IMR-90 (cell line): ENCODE measurements at regions not wholly inside any gene's neighbourhood (a gene's known extent, or its start where the extent isn't known, plus 50 kb on each side); places are given as distances from the start of the nearest gene placed in this dataset.

ENCODE experiments used
- ATAC-seq: fragments of 200-7000 bp; cut with Tn5 transposase; 2 replicates; pipeline ENCODE4 v1.9.1; 2020; ENCODE audit warnings: low read depth, mild to moderate bottlenecking, moderate library complexity
- BruUV-seq: library from RNA; stranded (reverse); fragments of 400-500 nt; replicated peaks from 2 replicates; lab custom pipeline; 2021; lab: Mats Ljungman, UMichigan
- CTCF ChIA-PET: fragments of 300-600 bp; formaldehyde crosslinking; extraction: SDS; loops from one replicate; lab custom pipeline; 2021; ENCODE audit warnings: antibody characterized with exemption; lab: Yijun Ruan, JAX
- POLR2A ChIA-PET: fragments of 300-600 bp; sonication (Branson Sonifier 250); formaldehyde crosslinking; loops from one replicate; lab custom pipeline; 2022; ENCODE audit warnings: antibody characterized with exemption; ENCODE audit not compliant: unreplicated experiment; lab: Charles Lee
- DNase-seq: peaks from one replicate; pipeline ENCODE4 v3.0.0; 2013
- H2AFZ ChIP-seq: replicated peaks from 2 replicates; pipeline ENCODE3; 2013; ENCODE audit warnings: low read length, mild to moderate bottlenecking; ENCODE audit not compliant: poor library complexity
- H2AK5ac ChIP-seq: 2 replicates; pipeline ENCODE4 v1.6.1; 2013; ENCODE audit warnings: low read depth, low read length, inconsistent platforms
- H2AK9ac ChIP-seq: replicated peaks from 2 replicates; pipeline ENCODE3; 2013; ENCODE audit warnings: mild to moderate bottlenecking, low read depth, low read length, moderate library complexity; ENCODE audit not compliant: poor library complexity
- H2BK120ac ChIP-seq: 2 replicates; pipeline ENCODE4 v1.6.1; 2013; ENCODE audit warnings: low read depth, low read length, inconsistent platforms
- H2BK15ac ChIP-seq: 3 replicates; pipeline ENCODE4 v1.6.1; 2013; ENCODE audit warnings: low read depth, low read length, inconsistent platforms
- H2BK20ac ChIP-seq: 2 replicates; pipeline ENCODE4 v1.6.1; 2013; ENCODE audit warnings: low read depth, mild to moderate bottlenecking, inconsistent platforms, low read length, moderate library complexity
- H2BK5ac ChIP-seq: 2 replicates; pipeline ENCODE4 v1.6.1; 2013; ENCODE audit warnings: mild to moderate bottlenecking, low read depth, low read length, inconsistent platforms; ENCODE audit not compliant: poor library complexity, severe bottlenecking
- H3K14ac ChIP-seq: replicated peaks from 2 replicates; pipeline ENCODE4 v1.6.1; 2013; ENCODE audit warnings: low read depth, low read length, inconsistent platforms
- H3K18ac ChIP-seq: 2 replicates; pipeline ENCODE4 v1.6.1; 2013; ENCODE audit warnings: low read depth, low read length, control low read depth
- H3K23ac ChIP-seq: 2 replicates; pipeline ENCODE4 v1.6.1; 2013; ENCODE audit warnings: low read depth, low read length, inconsistent platforms
- H3K27ac ChIP-seq: 2 replicates; pipeline ENCODE4 v1.5.1; 2013; ENCODE audit warnings: mild to moderate bottlenecking, control low read depth, low read length; ENCODE audit not compliant: insufficient read depth
- H3K27me3 ChIP-seq: 2 replicates; pipeline ENCODE4 v1.6.1; 2013; ENCODE audit warnings: low read length; ENCODE audit not compliant: control insufficient read depth, insufficient read depth
- H3K36me3 ChIP-seq: 2 replicates; pipeline ENCODE4 v1.6.1; 2013; ENCODE audit warnings: low read length, mixed read lengths; ENCODE audit not compliant: control insufficient read depth, insufficient read depth
- H3K4ac ChIP-seq: 2 replicates; pipeline ENCODE4 v1.6.1; 2013; ENCODE audit warnings: low read depth, low read length, inconsistent platforms
- H3K4me1 ChIP-seq: 2 replicates; pipeline ENCODE4 v1.6.1; 2013; ENCODE audit warnings: low read length, mixed read lengths; ENCODE audit not compliant: control insufficient read depth, insufficient read depth
- H3K4me2 ChIP-seq: 2 replicates; pipeline ENCODE4 v1.6.1; 2013; ENCODE audit warnings: low read depth, mild to moderate bottlenecking, control low read depth, low read length, moderate library complexity
- H3K4me3 ChIP-seq: 2 replicates; pipeline ENCODE4 v1.5.1; 2013; ENCODE audit warnings: low read depth, mild to moderate bottlenecking, control low read depth, low read length, moderate library complexity; ENCODE audit not compliant: insufficient read depth
- H3K56ac ChIP-seq: 2 replicates; pipeline ENCODE4 v1.6.1; 2013; ENCODE audit warnings: low read length, inconsistent platforms; ENCODE audit not compliant: insufficient read depth; ENCODE audit errors: extremely low read depth
- H3K79me1 ChIP-seq, 2 experiments: 2 replicates each; pipeline ENCODE4 v1.6.1; 2013; ENCODE audit warnings: low read length in 2 of 2, inconsistent platforms in 1 of 2, low read depth in 1 of 2
- H3K9ac ChIP-seq: 2 replicates; pipeline ENCODE4 v1.6.1; 2013; ENCODE audit warnings: low read depth, low read length, control low read depth
- H3K9me1 ChIP-seq: 2 replicates; pipeline ENCODE4 v1.6.1; 2013; ENCODE audit warnings: low read length, inconsistent platforms; ENCODE audit not compliant: insufficient read depth
- H3K9me3 ChIP-seq: 2 replicates; pipeline ENCODE4 v1.6.1; 2013; ENCODE audit warnings: low read length; ENCODE audit not compliant: control insufficient read depth, insufficient read depth
- H4K20me1 ChIP-seq: 2 replicates; pipeline ENCODE4 v1.6.1; 2013; ENCODE audit warnings: low read length, inconsistent platforms; ENCODE audit not compliant: insufficient read depth
- H4K5ac ChIP-seq: 2 replicates; pipeline ENCODE4 v1.6.1; 2013; ENCODE audit warnings: mild to moderate bottlenecking, low read depth, low read length, control low read depth
- H4K8ac ChIP-seq, 2 experiments: 2 replicates each; pipeline ENCODE4 v1.6.1; 2013; ENCODE audit warnings: low read depth in 2 of 2, low read length in 2 of 2, control low read depth in 1 of 2, inconsistent platforms in 1 of 2
- H4K91ac ChIP-seq: 2 replicates; pipeline ENCODE4 v1.6.1; 2013; ENCODE audit warnings: low read depth, low read length, inconsistent platforms; ENCODE audit not compliant: insufficient read depth
- RFX5 ChIP-seq: IDR thresholded peaks from 2 replicates; pipeline ENCODE4 v1.8.0; 2012; ENCODE audit warnings: low read depth, mild to moderate bottlenecking, low read length, moderate library complexity
- WGBS, 2 experiments: methylation state at CpG; one replicate each; pipeline versions ENCODE4 v1.1.5 to v1.1.7; 2013; ENCODE audit warnings: missing lambda C conversion rate in 2 of 2; ENCODE audit not compliant: insufficient read length in 1 of 2; ENCODE audit errors: extremely low coverage in 2 of 2; 5-methylcytosine and 5-hydroxymethylcytosine counted together
- dilution Hi-C: fragments of 300-500 bp; cut with HindIII; formaldehyde crosslinking; loops from one replicate; pipeline ENCODE4 v1.14.3; 2018; ENCODE audit warnings: low sequenced_read_pairs; ENCODE audit not compliant: unreplicated experiment
- in situ Hi-C: fragments of 300-500 bp; cut with MboI; formaldehyde crosslinking; loops from 3 replicates; pipeline ENCODE4 v1.14.3; 2019; ENCODE audit warnings: low sequenced_read_pairs, inconsistent platforms, mixed read lengths
- intact Hi-C: fragments of 100-400 bp; cut with micrococcal nuclease; formaldehyde crosslinking; loops from 2 replicates; pipeline ENCODE4 v1.10.0; 2022

DNA sequence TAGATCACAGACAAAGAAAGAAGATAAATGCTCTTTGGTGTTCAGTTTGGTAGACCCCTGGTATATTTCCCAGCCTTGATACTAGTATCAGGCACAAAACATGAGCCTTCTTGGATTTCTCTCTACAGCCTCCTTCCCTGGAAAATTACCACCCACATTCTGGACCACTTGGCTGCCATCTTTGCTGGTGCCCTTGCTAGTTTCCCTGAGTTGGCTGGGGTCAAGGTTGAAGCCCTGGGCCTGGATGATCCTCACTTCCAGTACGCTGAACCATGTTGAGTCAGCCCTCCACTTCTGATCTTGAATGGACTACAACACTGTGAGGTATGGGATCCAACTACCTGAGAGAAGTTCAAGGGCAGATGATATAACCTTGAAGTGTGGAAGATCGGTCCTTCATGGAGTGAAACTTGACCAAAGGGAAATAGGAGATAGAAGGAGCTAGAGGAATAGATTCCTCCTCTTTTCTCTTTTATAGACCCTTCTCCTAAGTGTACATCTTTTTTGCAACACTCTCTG, 501.4 kb downstream of the TMEM114 start:
- no CpG with 5 or more reads among the region's 2 CpGs for WGBS, 2 experiments
- CTCF ChIA-PET, result no interaction called here

More for the DNA sequence above, 501.4 kb downstream of the TMEM114 start:
- Histone ChIP-seq H4K20me1 (no peaks in the 10 kb centered on the region), H2AFZ (no peak overlapping the region), H3K9me1 (no peaks in the 10 kb centered on the region), H2AK9ac (no peak overlapping the region), H4K8ac (no peak overlapping the region), H2BK15ac (no peak overlapping the region), H4K5ac (no peak overlapping the region), H3K36me3 (no peaks in the 10 kb centered on the region), H3K79me1 (no peaks in the 10 kb centered on the region), H2BK120ac (no peak overlapping the region), H3K4me3 (no peak overlapping the region), H3K27ac (no peak overlapping the region), H3K14ac (no peak overlapping the region), H3K9ac (no peak overlapping the region), H2BK20ac (no peak overlapping the region), H3K23ac (no peak overlapping the region), H3K4me2 (no peak overlapping the region), H3K56ac (no peak overlapping the region), H3K4ac (no peak overlapping the region), H3K4me1 (no peaks in the 10 kb centered on the region), H3K27me3 (no peaks in the 10 kb centered on the region), H3K18ac (no peak overlapping the region), H3K9me3 (peaks cover 11% of the 10 kb centered on the region), H4K91ac (no peak overlapping the region), H2AK5ac (no peak overlapping the region), H2BK5ac (no peak overlapping the region)
- in situ Hi-C loops, result no loop called here
- DNase-seq (no peak), ATAC-seq (no peak)
- POLR2A ChIA-PET, result no interaction called here
- intact Hi-C loops, result no loop called here
- BruUV-seq, result no TSS peak
- no peak for TF ChIP-seq RFX5
- dilution Hi-C loops, result no loop called here
